ENCODE measurements at regions not wholly inside any gene's neighbourhood (a gene's known extent, or its start where the extent isn't known, plus 50 kb on each side); places are given as distances from the start of the nearest gene placed in this dataset.

GRCh38 chr15:77552066-77552465 is 80.6 kb downstream of the LINGO1 start:
- TF ChIP-seq, protein P1, sequence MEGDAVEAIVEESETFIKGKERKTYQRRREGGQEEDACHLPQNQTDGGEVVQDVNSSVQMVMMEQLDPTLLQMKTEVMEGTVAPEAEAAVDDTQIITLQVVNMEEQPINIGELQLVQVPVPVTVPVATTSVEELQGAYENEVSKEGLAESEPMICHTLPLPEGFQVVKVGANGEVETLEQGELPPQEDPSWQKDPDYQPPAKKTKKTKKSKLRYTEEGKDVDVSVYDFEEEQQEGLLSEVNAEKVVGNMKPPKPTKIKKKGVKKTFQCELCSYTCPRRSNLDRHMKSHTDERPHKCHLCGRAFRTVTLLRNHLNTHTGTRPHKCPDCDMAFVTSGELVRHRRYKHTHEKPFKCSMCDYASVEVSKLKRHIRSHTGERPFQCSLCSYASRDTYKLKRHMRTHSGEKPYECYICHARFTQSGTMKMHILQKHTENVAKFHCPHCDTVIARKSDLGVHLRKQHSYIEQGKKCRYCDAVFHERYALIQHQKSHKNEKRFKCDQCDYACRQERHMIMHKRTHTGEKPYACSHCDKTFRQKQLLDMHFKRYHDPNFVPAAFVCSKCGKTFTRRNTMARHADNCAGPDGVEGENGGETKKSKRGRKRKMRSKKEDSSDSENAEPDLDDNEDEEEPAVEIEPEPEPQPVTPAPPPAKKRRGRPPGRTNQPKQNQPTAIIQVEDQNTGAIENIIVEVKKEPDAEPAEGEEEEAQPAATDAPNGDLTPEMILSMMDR (conservative IDR thresholded peaks at IDR 0.05), result no peak
- no peak for TF ChIP-seq EZH2 (IDR thresholded peaks at IDR 0.05; ENCODE audit: low read depth)
